GM23338 (cell line): ENCODE measurements at regions not wholly inside any gene's neighbourhood (a gene's known extent, or its start where the extent isn't known, plus 50 kb on each side); places are given as distances from the start of the nearest gene placed in this dataset.

Experiments used
- ATAC-seq: fragments of 200-7000 bp; cut with Tn5 transposase; 3 replicates; pipeline ENCODE4 v1.9.1; 2020
- DNase-seq: peaks from one replicate; pipeline ENCODE4 v3.0.0-alpha.2; 2015; ENCODE audit warnings: low spot score
- H2AFZ ChIP-seq: fragments of 200-600 bp; sonication (generic); 2 replicates; pipeline ENCODE4 v1.8.0; 2016; ENCODE audit warnings: antibody characterized with exemption, mild to moderate bottlenecking, moderate library complexity
- H3F3A ChIP-seq: fragments of 200-600 bp; sonication (generic); replicated peaks from 2 replicates; pipeline ENCODE4 v1.8.0; 2017; ENCODE audit warnings: antibody characterized with exemption, mixed run types, low read depth
- H3K27ac ChIP-seq: fragments of 200-600 bp; sonication (generic); 2 replicates; pipeline ENCODE4 v1.6.1; 2016; ENCODE audit warnings: low read depth
- H3K27me3 ChIP-seq: fragments of 200-600 bp; sonication (generic); 2 replicates; pipeline ENCODE4 v1.8.0; 2016; ENCODE audit warnings: mild to moderate bottlenecking, mixed run types, moderate library complexity; ENCODE audit not compliant: insufficient read depth
- H3K36me3 ChIP-seq: fragments of 200-600 bp; sonication (generic); 2 replicates; pipeline ENCODE4 v1.8.0; 2016; ENCODE audit warnings: mild to moderate bottlenecking; ENCODE audit not compliant: insufficient read depth
- H3K4me1 ChIP-seq: fragments of 200-600 bp; sonication (generic); 2 replicates; pipeline ENCODE4 v1.8.0; 2016; ENCODE audit warnings: mild to moderate bottlenecking, moderate library complexity; ENCODE audit not compliant: insufficient read depth
- H3K4me2 ChIP-seq: fragments of 200-600 bp; sonication (generic); 2 replicates; pipeline ENCODE4 v1.7.1; 2017; ENCODE audit warnings: mixed run types
- H3K4me3 ChIP-seq: fragments of 200-600 bp; sonication (generic); 2 replicates; pipeline ENCODE4 v1.6.1; 2016; ENCODE audit warnings: mixed run types
- H3K79me2 ChIP-seq: fragments of 200-600 bp; sonication (generic); replicated peaks from 2 replicates; pipeline ENCODE4 v1.8.0; 2017; ENCODE audit warnings: mild to moderate bottlenecking; ENCODE audit not compliant: insufficient read depth
- H3K9me2 ChIP-seq: fragments of 200-600 bp; sonication (generic); 2 replicates; pipeline ENCODE4 v1.8.0; 2017; ENCODE audit not compliant: insufficient read depth
- H4K20me1 ChIP-seq: fragments of 200-600 bp; sonication (generic); replicated peaks from 2 replicates; pipeline ENCODE4 v1.8.0; 2017; ENCODE audit warnings: mild to moderate bottlenecking; ENCODE audit not compliant: insufficient read depth
- H3K27ac Mint-ChIP-seq: 2 replicates; pipeline ENCODE4 v1.8.0; 2020; ENCODE audit warnings: inconsistent platforms, mild to moderate bottlenecking, moderate library complexity, mixed read lengths
- H3K27me3 Mint-ChIP-seq: 3 replicates; pipeline ENCODE4 v1.8.0; 2022; ENCODE audit warnings: low read depth, mild to moderate bottlenecking, moderate library complexity, mixed read lengths, inconsistent platforms; ENCODE audit not compliant: insufficient read depth, poor library complexity
- H3K36me3 Mint-ChIP-seq: 3 replicates; pipeline ENCODE4 v1.8.0; 2021; ENCODE audit warnings: low read depth, mild to moderate bottlenecking, inconsistent platforms, moderate library complexity, mixed read lengths
- H3K4me1 Mint-ChIP-seq: 3 replicates; pipeline ENCODE4 v1.8.0; 2020; ENCODE audit warnings: mild to moderate bottlenecking, inconsistent platforms, mixed read lengths
- H3K4me3 Mint-ChIP-seq: 3 replicates; pipeline ENCODE4 v1.8.0; 2021; ENCODE audit warnings: moderate library complexity, mild to moderate bottlenecking, inconsistent platforms, mixed read lengths
- H3K9me3 Mint-ChIP-seq: 3 replicates; pipeline ENCODE4 v1.8.0; 2020; ENCODE audit warnings: moderate library complexity, mild to moderate bottlenecking, inconsistent platforms, mixed read lengths
- CREB1 ChIP-seq: fragments of 250-450 bp; sonication (Bioruptor Pico); IDR thresholded peaks from 2 replicates; pipeline ENCODE4 v1.5.0; 2020; ENCODE audit warnings: low read depth, mild to moderate bottlenecking, moderate library complexity
- CTCF ChIP-seq, 2 experiments: fragments of 200-600 bp in 1 of 2; sonication (generic) in 1 of 2; conservative IDR thresholded peaks; 2 replicates each; pipeline versions ENCODE4 v1.5.1 to v1.6.1; 2016 to 2017; ENCODE audit warnings: antibody characterized with exemption in 2 of 2, low read depth in 2 of 2, mild to moderate bottlenecking in 2 of 2, moderate library complexity in 1 of 2
- ETS1 ChIP-seq: IDR thresholded peaks from 2 replicates; pipeline ENCODE4 v1.6.1; 2016; ENCODE audit warnings: antibody characterized with exemption
- EZH2 ChIP-seq: fragments of 200-600 bp; sonication (generic); IDR thresholded peaks from one replicate; pipeline ENCODE4 v1.8.0; 2017; ENCODE audit warnings: antibody characterized with exemption, mild to moderate bottlenecking, low read depth; ENCODE audit not compliant: unreplicated experiment
- EZH2phosphoT487 ChIP-seq: fragments of 200-600 bp; sonication (generic); IDR thresholded peaks from one replicate; pipeline ENCODE4 v1.8.1; 2018; ENCODE audit warnings: antibody characterized with exemption; ENCODE audit not compliant: unreplicated experiment
- JUNB ChIP-seq: IDR thresholded peaks from one replicate; pipeline ENCODE4 v1.6.1; 2016; ENCODE audit warnings: antibody characterized with exemption; ENCODE audit not compliant: unreplicated experiment
- NANOG ChIP-seq: IDR thresholded peaks from 2 replicates; pipeline ENCODE4 v1.6.1; 2016; ENCODE audit warnings: antibody characterized with exemption, borderline replicate concordance
- POLR2AphosphoS5 ChIP-seq: IDR thresholded peaks from 2 replicates; pipeline ENCODE4 v1.6.1; 2016; ENCODE audit warnings: antibody characterized with exemption, low read depth
- REST ChIP-seq: IDR thresholded peaks from one replicate; pipeline ENCODE4 v1.6.1; 2018; ENCODE audit warnings: antibody characterized with exemption; ENCODE audit not compliant: unreplicated experiment
- STAT1 ChIP-seq: IDR thresholded peaks from one replicate; pipeline ENCODE4 v1.6.1; 2016; ENCODE audit warnings: antibody characterized with exemption; ENCODE audit not compliant: unreplicated experiment
- ZNF114 ChIP-seq: fragments of 250-450 bp; sonication (Bioruptor Pico); IDR thresholded peaks from 2 replicates; pipeline ENCODE4 v1.5.0; 2020; ENCODE audit warnings: mild to moderate bottlenecking, moderate library complexity
- ZNF331 ChIP-seq: fragments of 250-450 bp; sonication (Bioruptor Pico); IDR thresholded peaks from 2 replicates; pipeline ENCODE4 v1.5.0; 2020; ENCODE audit warnings: low read depth, mild to moderate bottlenecking, moderate library complexity
- ZNF462 ChIP-seq: fragments of 250-450 bp; sonication (Bioruptor Pico); IDR thresholded peaks from 2 replicates; pipeline ENCODE4 v1.5.0; 2020; ENCODE audit warnings: mild to moderate bottlenecking, moderate library complexity

- Histone ChIP-seq H3K4me3 (no peak overlapping the region), H2AFZ (no peak overlapping the region), H3K4me2 (no peak overlapping the region), H3K79me2 (no peaks in the 10 kb centered on the region), H3K4me1 (no peaks in the 10 kb centered on the region), H3K9me2 (no peaks in the 10 kb centered on the region), H3K36me3 (no peaks in the 10 kb centered on the region), H3K27ac (no peak overlapping the region), H4K20me1 (no peaks in the 10 kb centered on the region), H3K27me3 (no peaks in the 10 kb centered on the region), H3F3A (no peaks in the 10 kb centered on the region)
- H3K27ac Mint-ChIP-seq, result no peak overlapping the region
- H3K4me1 Mint-ChIP-seq, result peaks cover 2% of the 10 kb centered on the region; the same call in 1 of the 3 replicates
- H3K4me3 Mint-ChIP-seq, result no peak overlapping the region
- H3K36me3 Mint-ChIP-seq, result no peaks in the 10 kb centered on the region
- no peak for DNase-seq
- no peak for ATAC-seq
- no peak for TF ChIP-seq POLR2AphosphoS5
- no peak for TF ChIP-seq CTCF (conservative IDR thresholded peaks at IDR 0.05; ENCODE audit: low read depth in 2 of 2)
- TF ChIP-seq REST, result no peak
- TF ChIP-seq ZNF114 (CRISPR knock-in tag), result no peak
- TF ChIP-seq EZH2, result no peak
- TF ChIP-seq ZNF462 (CRISPR knock-in tag), result no peak
- TF ChIP-seq STAT1, result no peak
- TF ChIP-seq ETS1, result no peak
- TF ChIP-seq CREB1 (CRISPR knock-in tag), result no peak
- no peak for TF ChIP-seq NANOG
- TF ChIP-seq EZH2phosphoT487, result no peak
- no peak for TF ChIP-seq ZNF331 (CRISPR knock-in tag)
- TF ChIP-seq JUNB, result no peak
- peaks cover 2% of the 10 kb centered on the region for H3K27me3 Mint-ChIP-seq
- no peaks in the 10 kb centered on the region for H3K9me3 Mint-ChIP-seq
Measured at GRCh38 chr4:124333466-124333865, 379.1 kb downstream of the ANKRD50 start.
